Heart right ventricle (tissue), 16 donors: ENCODE measurements at regions not wholly inside any gene's neighbourhood (a gene's known extent, or its start where the extent isn't known, plus 50 kb on each side); places are given as distances from the start of the nearest gene placed in this dataset.

Experiments used
- ATAC-seq, 8 donors: fragments of 200-7000 bp; cut with Tn5 transposase; one replicate each; pipeline ENCODE4 v1.9.1; 2020; ENCODE audit warnings: mild to moderate bottlenecking in 8 of 8, moderate library complexity in 8 of 8, moderate number of reproducible peaks in 1 of 8
- DNase-seq, 2 donors: peaks; one replicate each; pipeline ENCODE4 v3.0.0-alpha.2; 2020
- H3K27ac ChIP-seq, 10 donors: fragments of 200-600 bp; sonication (generic) in 2 of 10; one replicate each; pipeline versions ENCODE4 v1.5.0 to v1.8.0; 2020 to 2022; ENCODE audit warnings: mild to moderate bottlenecking in 3 of 10
- H3K27me3 ChIP-seq, 7 donors: fragments of 200-600 bp; one replicate each; pipeline ENCODE4 v1.8.0; 2021 to 2022; ENCODE audit warnings: mild to moderate bottlenecking in 2 of 7
- H3K36me3 ChIP-seq, 9 donors: fragments of 200-600 bp; sonication (generic) in 1 of 9; one replicate each; pipeline versions ENCODE4 v1.5.0 to v1.8.0; 2020 to 2022; ENCODE audit warnings: mild to moderate bottlenecking in 2 of 9
- H3K4me1 ChIP-seq, 9 donors: fragments of 200-600 bp; sonication (generic) in 1 of 9; one replicate each; pipeline versions ENCODE4 v1.5.0 to v1.8.0; 2020 to 2022; ENCODE audit warnings: mild to moderate bottlenecking in 4 of 9
- H3K4me3 ChIP-seq, 10 donors: fragments of 200-600 bp; sonication (generic) in 2 of 10; one replicate each; pipeline versions ENCODE4 v1.5.0 to v1.8.0; 2020 to 2022; ENCODE audit warnings: mild to moderate bottlenecking in 7 of 10, moderate library complexity in 2 of 10
- H3K9me3 ChIP-seq, 11 donors: fragments of 200-600 bp in 10 of 11; sonication (generic) in 2 of 11; one replicate each; pipeline versions ENCODE4 v1.5.0 to v1.8.0; 2013 to 2022; ENCODE audit warnings: mild to moderate bottlenecking in 2 of 11, control low read depth in 1 of 11, moderate library complexity in 1 of 11
- CTCF ChIP-seq, 9 donors: fragments of 200-600 bp; sonication (generic) in 2 of 9; IDR thresholded peaks; one replicate each; pipeline versions ENCODE4 v1.5.0 to v1.8.0; 2021 to 2022; ENCODE audit warnings: antibody characterized with exemption in 9 of 9, mild to moderate bottlenecking in 5 of 9, moderate library complexity in 1 of 9
- WGBS, 2 donors: extraction: QIAGEN DNeasy Blood & Tissue Kit; methylation state at CpG; one replicate each; pipeline ENCODE4 v1.1.7; 2013; ENCODE audit warnings: inconsistent platforms in 1 of 2; 5-methylcytosine and 5-hydroxymethylcytosine counted together
- intact Hi-C, 10 donors: fragments of 100-400 bp; cut with DNase I; formaldehyde crosslinking; loops; one replicate each; pipeline versions ENCODE4 v1.11.1 to v1.14.2; 2022
- donor health status: Arrhythmogenic right ventricular cardiomyopathy.
- donor health status: ischemic (EF 13 %, LVEDD 7.1; RV severe dilation, severe dysfunction).
- donor health status: healthy with polysubstance abuse.
- donor health status: DM: no; HTN: yes; CAD: no.
- donor health status: DM: no; HTN: no; CAD: no.
- donor health status: ischemic (EF 25% LVEDD 6.9; RV normal size, moderate dysfunction).
- donor health status: ischemic (EF 25% LVEDD 5.7; RV mildly dilated, moderate dysfunction).
- donor health status: healthy.
- donor health status: DM: yes; HTN: yes; CAD: no.
- donor health status: Ischemic cardiomyopathy.
- donor health status: ischemic (EF 35%, LVEDD 5.7; RV mildly dilated, moderate dysfunction).
- donor health status: nonischemic (EF 11% LVEDD 7.7; RV severe dilation, severe dysfunction).
- donor health status: DM: yes; HTN: yes; CAD: no.
- donor health status: PGD.
- donor health status: ischemic (EF 29% LVEDD 5.4; RV normal size, mild dysfunction).
- donor health status: nonischemic (EF 23%, LVEDD 6.1; RV moderate dilation, normal function).

GRCh38 chr4:18842431-18842830 lies 820.9 kb upstream of the LCORL start:
- H3K9me3 ChIP-seq: peaks cover 0 to 17% (median 5%) of the 10 kb centered on the region in 11 donors
- 75 to 84% methylated on average over 5 of the region's 5 CpGs for WGBS, 2 donors
- no peak overlapping the region for H3K27ac ChIP-seq
- H3K36me3 ChIP-seq: no peaks in the 10 kb centered on the region
- no peak overlapping the region for H3K4me3 ChIP-seq
- ATAC-seq (no peak), DNase-seq (no peak)
- intact Hi-C loops: no loop called here
- H3K27me3 ChIP-seq: no peaks in the 10 kb centered on the region
- no peak for TF ChIP-seq CTCF (IDR thresholded peaks at IDR 0.05)
- H3K4me1 ChIP-seq: no peaks in the 10 kb centered on the region

GRCh38 chr4:18840481-18840880 lies 818.9 kb upstream of the LCORL start:
- H3K27ac ChIP-seq: no peak overlapping the region
- WGBS, 2 donors: 68 to 74% methylated on average over 3 of the region's 3 CpGs
- no peak for ATAC-seq
- H3K27me3 ChIP-seq: no peaks in the 10 kb centered on the region
- TF ChIP-seq CTCF (IDR thresholded peaks at IDR 0.05): no peak
- H3K4me3 ChIP-seq: no peak overlapping the region
- no peak for DNase-seq
- H3K4me1 ChIP-seq: no peaks in the 10 kb centered on the region
- H3K36me3 ChIP-seq: no peaks in the 10 kb centered on the region
- peaks cover 0 to 17% (median 5%) of the 10 kb centered on the region in 11 donors for H3K9me3 ChIP-seq
- intact Hi-C loops: no loop called here

GRCh38 chr4:18816228-18816895 lies 794.8 kb upstream of the LCORL start:
- no peak overlapping the region for H3K27ac ChIP-seq
- DNase-seq (no peak), ATAC-seq (no peak)
- 85 to 90% methylated on average over 4 of the region's 4 CpGs for WGBS, 2 donors
- intact Hi-C loops: no loop called here
- no peaks in the 10 kb centered on the region for H3K4me1 ChIP-seq
- H3K4me3 ChIP-seq: no peak overlapping the region
- H3K36me3 ChIP-seq: no peaks in the 10 kb centered on the region
- no peaks in the 10 kb centered on the region for H3K27me3 ChIP-seq
- no peaks in the 10 kb centered on the region for H3K9me3 ChIP-seq
- no peak for TF ChIP-seq CTCF (IDR thresholded peaks at IDR 0.05)

- no peaks in the 10 kb centered on the region for H3K4me1 ChIP-seq
- ATAC-seq (no peak), DNase-seq (no peak)
- no peaks in the 10 kb centered on the region for H3K9me3 ChIP-seq
- TF ChIP-seq CTCF (IDR thresholded peaks at IDR 0.05): peak in 3 of 9 donors; percentile 8 to 16 (median 14)
- no peak overlapping the region for H3K4me3 ChIP-seq
- intact Hi-C loops: no loop called here
- H3K27ac ChIP-seq: no peak overlapping the region
- WGBS, 2 donors: 84 to 85% methylated on average over 3 of the region's 3 CpGs
- no peaks in the 10 kb centered on the region for H3K36me3 ChIP-seq
- H3K27me3 ChIP-seq: no peaks in the 10 kb centered on the region
Measured at GRCh38 chr4:18815779-18816173, 794.2 kb upstream of the LCORL start.
